SK-N-SH (cell line): ENCODE measurements at regions not wholly inside any gene's neighbourhood (a gene's known extent, or its start where the extent isn't known, plus 50 kb on each side); places are given as distances from the start of the nearest gene placed in this dataset.

ENCODE experiments used
- CTCF ChIA-PET: fragments of 300-600, 350-600 bp; formaldehyde crosslinking; extraction: SDS; loops from one replicate; lab custom pipeline; 2021; lab: Yijun Ruan, JAX
- POLR2A ChIA-PET: fragments of 350-600 bp; sonication (Branson Sonifier 250); formaldehyde crosslinking; extraction: SDS; loops from one replicate; lab custom pipeline; 2020; ENCODE audit warnings: antibody characterized with exemption, inconsistent platforms; lab: Yijun Ruan, JAX
- DNase-seq: peaks from one replicate; pipeline ENCODE4 v3.0.0; 2012
- H2AFZ ChIP-seq: fragments of 200-600 bp; sonication (generic); 2 replicates; pipeline ENCODE4 v1.8.1; 2016; ENCODE audit warnings: antibody characterized with exemption, mild to moderate bottlenecking, low read depth
- H3F3A ChIP-seq: fragments of 200-600 bp; sonication (generic); replicated peaks from 2 replicates; pipeline ENCODE3; 2016; ENCODE audit warnings: antibody characterized with exemption, mild to moderate bottlenecking; ENCODE audit not compliant: insufficient read depth
- H3K27ac ChIP-seq, 2 experiments: fragments of 200-500 bp in 1 of 2; fragments of 200-600 bp in 1 of 2; sonication (Bioruptor generic) in 1 of 2; sonication (generic), shearing (Covaris generic) in 1 of 2; 2 replicates each; pipeline versions ENCODE4 v1.5.1 to v1.6.1; 2014 to 2016; ENCODE audit warnings: low read depth in 2 of 2, inconsistent platforms in 1 of 2, low read length in 1 of 2, mild to moderate bottlenecking in 1 of 2, mixed read lengths in 1 of 2
- H3K27me3 ChIP-seq: fragments of 200-600 bp; sonication (generic), shearing (Covaris generic); 2 replicates; pipeline ENCODE4 v1.6.1; 2016; ENCODE audit warnings: mixed run types; ENCODE audit not compliant: insufficient read depth
- H3K36me3 ChIP-seq, 2 experiments: fragments of 200-500 bp in 1 of 2; fragments of 200-600 bp in 1 of 2; sonication (Bioruptor generic) in 1 of 2; sonication (generic) in 1 of 2; replicated peaks in 1 of 2; 2 replicates each; pipeline versions ENCODE3 to v1.5.1; 2014 to 2016; ENCODE audit warnings: low read length in 1 of 2, mild to moderate bottlenecking in 1 of 2; ENCODE audit not compliant: insufficient read depth in 2 of 2, control insufficient read depth in 1 of 2
- H3K4me1 ChIP-seq, 2 experiments: fragments of 200-500 bp in 1 of 2; fragments of 200-600 bp in 1 of 2; sonication (Bioruptor generic) in 1 of 2; sonication (generic), shearing (Covaris generic) in 1 of 2; 2 replicates each; pipeline versions ENCODE4 v1.5.1 to v1.6.1; 2014 to 2016; ENCODE audit warnings: low read depth in 1 of 2, low read length in 1 of 2, mixed run types in 1 of 2; ENCODE audit not compliant: insufficient read depth in 2 of 2, control insufficient read depth in 1 of 2
- H3K4me2 ChIP-seq: fragments of 200-600 bp; sonication (generic), shearing (Covaris generic); 2 replicates; pipeline ENCODE4 v1.6.1; 2017; ENCODE audit warnings: mixed run types
- H3K4me3 ChIP-seq, 2 experiments: fragments of 200-500 bp in 1 of 2; fragments of 200-600 bp in 1 of 2; sonication (Bioruptor generic) in 1 of 2; sonication (generic), shearing (Covaris generic) in 1 of 2; 2 replicates each; pipeline versions ENCODE4 v1.5.1 to v1.8.1; 2014 to 2016; ENCODE audit warnings: low read depth in 2 of 2, inconsistent platforms in 1 of 2, low read length in 1 of 2, mild to moderate bottlenecking in 1 of 2, mixed read lengths in 1 of 2, moderate library complexity in 1 of 2
- H3K79me2 ChIP-seq: fragments of 200-600 bp; sonication (generic); 2 replicates; pipeline ENCODE4 v1.8.1; 2017; ENCODE audit warnings: mild to moderate bottlenecking; ENCODE audit not compliant: insufficient read depth
- H3K9ac ChIP-seq: fragments of 200-600 bp; sonication (generic); 2 replicates; pipeline ENCODE4 v1.6.1; 2017; ENCODE audit warnings: mixed run types
- H3K9me2 ChIP-seq: fragments of 200-600 bp; sonication (generic); 2 replicates; pipeline ENCODE4 v1.6.1; 2017; ENCODE audit warnings: mixed run types
- H3K9me3 ChIP-seq: fragments of 200-600 bp; sonication (generic); 2 replicates; pipeline ENCODE4 v1.6.1; 2017; ENCODE audit warnings: mixed run types, mild to moderate bottlenecking, moderate library complexity
- H4K20me1 ChIP-seq: fragments of 200-600 bp; sonication (generic); 2 replicates; pipeline ENCODE4 v1.6.1; 2017; ENCODE audit warnings: mild to moderate bottlenecking, mixed run types; ENCODE audit not compliant: insufficient read depth
- CTCF ChIP-seq: fragments of 200-600 bp; sonication (generic); IDR thresholded peaks from 2 replicates; pipeline ENCODE4 v1.6.1; 2017; ENCODE audit warnings: antibody characterized with exemption, mild to moderate bottlenecking, moderate library complexity
- ELF1 ChIP-seq: IDR thresholded peaks from 2 replicates; pipeline ENCODE4 v1.4.0; 2012
- EP300 ChIP-seq, 2 experiments: IDR thresholded peaks; 2 replicates each; pipeline versions ENCODE4 v1.4.0 to v1.6.1; 2012; ENCODE audit warnings: borderline replicate concordance in 1 of 2, low read depth in 1 of 2, low read length in 1 of 2
- EZH2phosphoT487 ChIP-seq: fragments of 200-600 bp; sonication (generic); IDR thresholded peaks from 2 replicates; pipeline ENCODE4 v1.6.1; 2017; ENCODE audit warnings: low read depth, mixed run types, mild to moderate bottlenecking, antibody characterized with exemption, moderate library complexity, borderline replicate concordance
- FOXJ3 ChIP-seq: sonication (generic); formaldehyde crosslinking; IDR thresholded peaks from 2 replicates; pipeline ENCODE4 v1.5.1; 2020; ENCODE audit warnings: mild to moderate bottlenecking, missing genetic modification reagents
- GABPA ChIP-seq: IDR thresholded peaks from 2 replicates; pipeline ENCODE4 v1.4.0; 2012; ENCODE audit warnings: low read depth, mild to moderate bottlenecking
- GATA2 ChIP-seq: sonication (generic); formaldehyde crosslinking; IDR thresholded peaks from 2 replicates; pipeline ENCODE4 v1.5.0; 2020; ENCODE audit warnings: mild to moderate bottlenecking, missing genetic modification reagents
- IRF3 ChIP-seq: fragments of 150-350 bp; IDR thresholded peaks from 2 replicates; pipeline ENCODE4 v1.6.1; 2016; ENCODE audit warnings: mild to moderate bottlenecking, low read depth, low read length
- MEF2A ChIP-seq: IDR thresholded peaks from 2 replicates; pipeline ENCODE4 v1.4.0; 2012; ENCODE audit warnings: low read depth, borderline replicate concordance
- POLR2AphosphoS5 ChIP-seq: IDR thresholded peaks from 2 replicates; pipeline ENCODE4 v1.6.1; 2012; ENCODE audit warnings: low read depth, low read length
- RAD21 ChIP-seq: IDR thresholded peaks from 2 replicates; pipeline ENCODE4 v1.6.1; 2012; ENCODE audit warnings: mild to moderate bottlenecking, low read length
- RCOR1 ChIP-seq: fragments of 150-350 bp; IDR thresholded peaks from 2 replicates; pipeline ENCODE4 v1.6.1; 2017; ENCODE audit warnings: antibody characterized with exemption, low read length
- RFX5 ChIP-seq: IDR thresholded peaks from 2 replicates; pipeline ENCODE4 v1.6.1; 2012; ENCODE audit warnings: mild to moderate bottlenecking, improper control_type of control experiment, low read length
- SMC3 ChIP-seq: IDR thresholded peaks from 2 replicates; pipeline ENCODE4 v1.6.1; 2012; ENCODE audit warnings: low read depth, low read length, improper control_type of control experiment
- TCF12 ChIP-seq: IDR thresholded peaks from 2 replicates; pipeline ENCODE4 v1.4.0; 2012
- TEAD4 ChIP-seq: IDR thresholded peaks from 2 replicates; pipeline ENCODE4 v1.4.0; 2012; ENCODE audit warnings: mild to moderate bottlenecking, borderline replicate concordance; ENCODE audit not compliant: insufficient read depth
- ZBTB33 ChIP-seq: IDR thresholded peaks from 2 replicates; pipeline ENCODE4 v1.4.0; 2012; ENCODE audit warnings: low read depth, borderline replicate concordance
- WGBS: methylation state at CpG from one replicate; pipeline ENCODE4 v1.1.6; 2017; ENCODE audit warnings: low lambda C conversion rate; 5-methylcytosine and 5-hydroxymethylcytosine counted together
- TF ChIP-seq, protein P1 (sequence below): IDR thresholded peaks from 2 replicates; pipeline ENCODE4 v1.6.1; 2012; ENCODE audit warnings: mild to moderate bottlenecking, low read depth, low read length, moderate library complexity
- TF ChIP-seq, protein P2 (sequence below): IDR thresholded peaks from 2 replicates; pipeline ENCODE4; 2012
- TF ChIP-seq, protein P3 (sequence below): IDR thresholded peaks from 2 replicates; pipeline ENCODE4 v1.4.0; 2012; ENCODE audit warnings: low read depth

DNA sequence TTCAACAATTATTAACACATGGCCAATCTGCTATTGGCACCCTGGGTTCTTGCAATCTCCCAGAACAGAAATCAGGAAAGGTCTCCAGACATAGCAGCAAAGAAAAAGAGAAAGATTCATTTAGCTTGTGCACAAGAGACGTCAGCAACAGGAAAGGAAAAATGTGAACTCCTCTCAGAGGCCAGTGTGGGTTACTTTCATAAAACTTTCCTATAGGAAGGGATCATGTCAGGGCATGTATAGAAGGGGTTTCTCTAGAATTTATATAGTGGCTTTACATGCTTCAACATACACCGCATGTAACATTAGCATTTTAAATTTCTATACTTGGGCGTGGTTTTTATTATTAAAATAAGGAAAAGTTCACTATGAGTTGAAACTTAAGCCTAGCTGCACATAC is 725.1 kb downstream of the SORCS1 start:
- Histone ChIP-seq H3K4me2 (no peak overlapping the region), H3K79me2 (no peaks in the 10 kb centered on the region), H3K9me3 (no peaks in the 10 kb centered on the region), H3F3A (no peaks in the 10 kb centered on the region), H3K36me3 (no peaks in the 10 kb centered on the region), H3K9me2 (no peaks in the 10 kb centered on the region), H2AFZ (no peak overlapping the region), H3K4me1 (no peaks in the 10 kb centered on the region), H4K20me1 (no peaks in the 10 kb centered on the region), H3K4me3 (no peak overlapping the region), H3K9ac (no peak overlapping the region), H3K27me3 (no peaks in the 10 kb centered on the region), H3K27ac (no peak overlapping the region)
- DNase-seq: no peak
- CTCF ChIA-PET: interaction anchor here (0.9 kb wide), 1 partner anchor 10 kb away, joined by 5 read pairs; no protein-coding TSS in a partner anchor
- WGBS: 37% methylated on average over 3 of the region's 3 CpGs
- TF ChIP-seq, protein P1, sequence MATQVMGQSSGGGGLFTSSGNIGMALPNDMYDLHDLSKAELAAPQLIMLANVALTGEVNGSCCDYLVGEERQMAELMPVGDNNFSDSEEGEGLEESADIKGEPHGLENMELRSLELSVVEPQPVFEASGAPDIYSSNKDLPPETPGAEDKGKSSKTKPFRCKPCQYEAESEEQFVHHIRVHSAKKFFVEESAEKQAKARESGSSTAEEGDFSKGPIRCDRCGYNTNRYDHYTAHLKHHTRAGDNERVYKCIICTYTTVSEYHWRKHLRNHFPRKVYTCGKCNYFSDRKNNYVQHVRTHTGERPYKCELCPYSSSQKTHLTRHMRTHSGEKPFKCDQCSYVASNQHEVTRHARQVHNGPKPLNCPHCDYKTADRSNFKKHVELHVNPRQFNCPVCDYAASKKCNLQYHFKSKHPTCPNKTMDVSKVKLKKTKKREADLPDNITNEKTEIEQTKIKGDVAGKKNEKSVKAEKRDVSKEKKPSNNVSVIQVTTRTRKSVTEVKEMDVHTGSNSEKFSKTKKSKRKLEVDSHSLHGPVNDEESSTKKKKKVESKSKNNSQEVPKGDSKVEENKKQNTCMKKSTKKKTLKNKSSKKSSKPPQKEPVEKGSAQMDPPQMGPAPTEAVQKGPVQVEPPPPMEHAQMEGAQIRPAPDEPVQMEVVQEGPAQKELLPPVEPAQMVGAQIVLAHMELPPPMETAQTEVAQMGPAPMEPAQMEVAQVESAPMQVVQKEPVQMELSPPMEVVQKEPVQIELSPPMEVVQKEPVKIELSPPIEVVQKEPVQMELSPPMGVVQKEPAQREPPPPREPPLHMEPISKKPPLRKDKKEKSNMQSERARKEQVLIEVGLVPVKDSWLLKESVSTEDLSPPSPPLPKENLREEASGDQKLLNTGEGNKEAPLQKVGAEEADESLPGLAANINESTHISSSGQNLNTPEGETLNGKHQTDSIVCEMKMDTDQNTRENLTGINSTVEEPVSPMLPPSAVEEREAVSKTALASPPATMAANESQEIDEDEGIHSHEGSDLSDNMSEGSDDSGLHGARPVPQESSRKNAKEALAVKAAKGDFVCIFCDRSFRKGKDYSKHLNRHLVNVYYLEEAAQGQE: no peak
- TF ChIP-seq MEF2A (no peak), GATA2 (CRISPR knock-in tag) (no peak), TEAD4 (no peak), SMC3 (no peak), RCOR1 (no peak), ZBTB33 (no peak), CTCF (no peak), GABPA (no peak), EP300 (IDR thresholded peaks at IDR 0.05; ENCODE audit: borderline replicate concordance in 1 of 2, low read depth in 1 of 2, low read length in 1 of 2) (no peak), RAD21 (no peak), IRF3 (no peak), RFX5 (no peak), FOXJ3 (CRISPR knock-in tag) (no peak), ELF1 (no peak), TCF12 (no peak), EZH2phosphoT487 (no peak), POLR2AphosphoS5 (no peak)
- TF ChIP-seq, protein P2, sequence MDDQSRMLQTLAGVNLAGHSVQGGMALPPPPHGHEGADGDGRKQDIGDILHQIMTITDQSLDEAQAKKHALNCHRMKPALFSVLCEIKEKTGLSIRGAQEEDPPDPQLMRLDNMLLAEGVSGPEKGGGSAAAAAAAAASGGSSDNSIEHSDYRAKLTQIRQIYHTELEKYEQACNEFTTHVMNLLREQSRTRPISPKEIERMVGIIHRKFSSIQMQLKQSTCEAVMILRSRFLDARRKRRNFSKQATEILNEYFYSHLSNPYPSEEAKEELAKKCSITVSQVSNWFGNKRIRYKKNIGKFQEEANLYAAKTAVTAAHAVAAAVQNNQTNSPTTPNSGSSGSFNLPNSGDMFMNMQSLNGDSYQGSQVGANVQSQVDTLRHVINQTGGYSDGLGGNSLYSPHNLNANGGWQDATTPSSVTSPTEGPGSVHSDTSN: no peak
- TF ChIP-seq, protein P3, sequence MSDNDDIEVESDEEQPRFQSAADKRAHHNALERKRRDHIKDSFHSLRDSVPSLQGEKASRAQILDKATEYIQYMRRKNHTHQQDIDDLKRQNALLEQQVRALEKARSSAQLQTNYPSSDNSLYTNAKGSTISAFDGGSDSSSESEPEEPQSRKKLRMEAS: no peak
- POLR2A ChIA-PET: no interaction called here
